Astrocyte of the spinal cord (primary cell): ENCODE measurements at regions not wholly inside any gene's neighbourhood (a gene's known extent, or its start where the extent isn't known, plus 50 kb on each side); places are given as distances from the start of the nearest gene placed in this dataset.

ENCODE experiments used
- DNase-seq: peaks from one replicate; pipeline ENCODE4 v3.0.0; 2011; ENCODE audit warnings: low read depth, low spot score
- H3K4me3 ChIP-seq: 2 replicates; pipeline ENCODE4 v1.5.1; 2011; ENCODE audit warnings: low read depth, mild to moderate bottlenecking, low read length, moderate library complexity
- in situ Hi-C: cut with HindIII; loops from 2 replicates; pipeline ENCODE4 v1.10.0; 2017; ENCODE audit warnings: low sequenced_read_pairs
- TF ChIP-seq, protein P1 (sequence below): IDR thresholded peaks from 2 replicates; pipeline ENCODE4 v1.5.1; 2012; ENCODE audit warnings: low read depth, mild to moderate bottlenecking, low read length, inconsistent platforms

DNA sequence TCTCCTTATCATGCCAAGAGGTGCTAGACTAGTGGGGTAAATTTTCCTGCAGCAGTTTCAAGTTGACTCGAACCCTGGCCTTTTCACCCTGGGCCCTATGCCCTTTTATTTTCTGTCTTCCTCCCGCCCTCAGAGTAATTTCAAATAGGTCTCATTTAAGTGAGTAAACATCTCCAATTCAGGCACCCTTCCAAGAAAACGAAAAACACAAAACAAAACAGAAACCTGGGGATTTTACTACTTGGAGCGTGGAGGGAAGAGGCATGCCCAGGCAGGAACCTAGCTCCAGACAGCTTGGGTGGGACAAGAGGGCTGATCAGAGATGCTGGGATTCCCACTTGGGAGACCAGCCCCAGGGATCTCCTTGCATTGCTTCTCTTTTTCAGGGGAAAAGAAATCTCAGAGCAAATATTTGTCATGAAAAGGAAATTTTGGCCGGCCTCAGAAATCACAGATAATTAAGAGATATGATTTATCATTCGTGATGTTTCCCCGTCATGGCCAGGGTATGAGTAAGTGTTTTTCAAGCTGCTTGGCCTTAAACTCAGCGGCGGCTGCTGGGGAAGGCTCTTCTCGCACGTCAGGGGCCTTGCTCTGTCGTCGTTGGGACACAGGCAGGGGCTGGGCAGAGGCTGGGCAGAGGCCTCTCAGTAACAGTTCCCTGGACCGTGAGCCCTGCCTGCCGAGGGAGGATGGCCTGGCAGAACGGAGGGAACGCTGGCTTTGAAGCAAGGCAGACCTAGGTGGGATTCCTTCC, 248.6 kb upstream of the KLF4 start:
- in situ Hi-C loops = no loop called here
- DNase-seq = peak; percentile 51
- TF ChIP-seq, protein P1, sequence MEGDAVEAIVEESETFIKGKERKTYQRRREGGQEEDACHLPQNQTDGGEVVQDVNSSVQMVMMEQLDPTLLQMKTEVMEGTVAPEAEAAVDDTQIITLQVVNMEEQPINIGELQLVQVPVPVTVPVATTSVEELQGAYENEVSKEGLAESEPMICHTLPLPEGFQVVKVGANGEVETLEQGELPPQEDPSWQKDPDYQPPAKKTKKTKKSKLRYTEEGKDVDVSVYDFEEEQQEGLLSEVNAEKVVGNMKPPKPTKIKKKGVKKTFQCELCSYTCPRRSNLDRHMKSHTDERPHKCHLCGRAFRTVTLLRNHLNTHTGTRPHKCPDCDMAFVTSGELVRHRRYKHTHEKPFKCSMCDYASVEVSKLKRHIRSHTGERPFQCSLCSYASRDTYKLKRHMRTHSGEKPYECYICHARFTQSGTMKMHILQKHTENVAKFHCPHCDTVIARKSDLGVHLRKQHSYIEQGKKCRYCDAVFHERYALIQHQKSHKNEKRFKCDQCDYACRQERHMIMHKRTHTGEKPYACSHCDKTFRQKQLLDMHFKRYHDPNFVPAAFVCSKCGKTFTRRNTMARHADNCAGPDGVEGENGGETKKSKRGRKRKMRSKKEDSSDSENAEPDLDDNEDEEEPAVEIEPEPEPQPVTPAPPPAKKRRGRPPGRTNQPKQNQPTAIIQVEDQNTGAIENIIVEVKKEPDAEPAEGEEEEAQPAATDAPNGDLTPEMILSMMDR = no peak
- no peak overlapping the region for H3K4me3 ChIP-seq

DNA sequence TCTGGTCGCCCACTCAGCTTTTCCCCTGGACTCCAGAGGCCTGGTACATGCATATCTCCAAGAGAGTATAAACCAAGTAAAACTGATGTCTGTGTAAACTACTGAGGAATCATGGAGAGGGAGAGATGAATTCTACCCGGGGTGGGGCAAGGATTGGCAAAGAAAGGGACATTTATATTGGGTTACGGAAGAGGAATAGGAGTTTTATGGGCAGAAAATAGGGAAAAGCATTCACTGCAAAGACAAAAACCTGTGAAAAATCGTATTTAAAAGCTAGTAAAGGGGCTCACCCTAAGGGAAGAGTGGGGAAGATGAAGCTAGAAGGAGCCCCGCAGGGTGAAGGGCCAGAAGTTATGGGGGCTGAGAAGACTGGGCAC, 248.0 kb upstream of the KLF4 start:
- no peak for DNase-seq
- TF ChIP-seq, protein P1 = no peak
- in situ Hi-C loops = no loop called here
- H3K4me3 ChIP-seq = no peak overlapping the region

DNA sequence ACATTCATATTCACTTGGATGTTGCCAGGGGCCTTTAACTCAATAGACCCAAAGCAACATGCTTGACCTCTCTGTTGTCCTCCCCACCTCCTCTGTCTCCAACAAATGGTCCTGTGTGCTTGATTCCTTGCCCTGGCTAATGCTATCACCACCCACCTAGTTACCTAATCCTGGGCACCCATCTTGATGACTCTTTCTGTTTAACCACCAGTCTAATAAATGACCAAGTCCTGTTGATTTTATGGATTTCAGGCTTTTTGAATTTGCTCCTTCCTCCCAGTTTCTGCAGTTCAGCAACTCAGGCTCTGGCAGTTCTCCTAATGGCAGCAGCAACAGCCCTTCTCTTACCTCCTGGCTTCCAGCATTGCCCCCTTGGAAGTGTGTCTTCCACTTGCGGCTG, 246.3 kb upstream of the KLF4 start:
- TF ChIP-seq, protein P1 = no peak
- DNase-seq = no peak
- in situ Hi-C loops = no loop called here
- H3K4me3 ChIP-seq = no peak overlapping the region

DNA sequence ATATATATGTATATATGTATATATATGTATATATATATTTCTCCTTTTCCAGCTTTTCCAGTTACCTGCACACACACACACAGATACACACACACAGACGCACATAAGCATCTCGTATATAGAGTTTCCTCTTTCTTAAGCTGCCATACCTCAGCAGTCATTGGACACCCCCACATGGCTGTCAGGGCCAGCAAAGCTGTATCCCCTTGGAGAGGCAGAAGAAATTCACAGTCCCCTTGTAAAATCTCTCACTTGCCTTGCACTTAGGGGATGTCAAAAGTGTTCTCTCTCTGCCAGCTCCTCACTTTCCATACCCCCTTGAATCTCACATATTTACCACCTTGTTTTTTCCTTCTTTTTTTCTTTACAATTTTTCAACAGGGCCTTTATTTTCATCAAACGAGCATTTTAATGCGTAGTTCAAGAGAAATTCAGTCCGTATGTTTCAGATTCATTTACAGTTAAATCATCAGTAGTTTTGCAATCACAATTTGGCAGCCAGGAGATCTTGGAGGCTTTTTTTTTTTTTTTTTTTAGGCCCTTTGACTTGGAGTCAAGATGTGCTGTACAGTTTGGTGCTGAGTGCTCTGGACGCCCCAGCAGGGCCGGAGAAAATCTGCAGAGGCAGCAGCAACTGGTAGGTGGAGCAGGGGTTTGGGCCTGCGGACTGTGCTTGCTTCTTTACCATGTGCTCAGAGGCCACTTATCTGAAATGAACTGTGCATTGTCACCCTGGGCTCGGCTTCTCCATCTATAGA, 244.9 kb upstream of the KLF4 start:
- DNase-seq = peak; percentile 50
- H3K4me3 ChIP-seq = no peak overlapping the region
- in situ Hi-C loops = no loop called here
- TF ChIP-seq, protein P1 = no peak

DNA sequence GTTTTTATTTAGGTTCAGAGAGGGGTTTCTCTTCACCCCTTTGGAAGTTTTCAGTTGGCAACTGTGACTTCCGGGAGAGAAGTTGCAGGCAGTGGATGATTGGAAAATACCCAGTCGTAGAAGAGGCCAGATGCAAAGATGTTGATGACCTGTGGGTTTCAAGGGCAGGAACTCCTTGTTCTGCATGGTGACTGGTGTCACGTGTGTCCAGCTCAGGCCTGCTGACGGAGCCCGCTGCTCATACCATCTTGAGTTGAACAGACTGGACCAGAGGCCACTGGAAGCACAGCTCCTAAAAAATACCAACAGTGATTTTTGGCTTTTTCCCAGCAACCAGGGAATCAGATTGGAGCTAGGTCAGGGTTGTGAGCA, 243.9 kb upstream of the KLF4 start:
- H3K4me3 ChIP-seq = no peak overlapping the region
- no peak for DNase-seq
- in situ Hi-C loops = no loop called here
- TF ChIP-seq, protein P1 = no peak

DNA sequence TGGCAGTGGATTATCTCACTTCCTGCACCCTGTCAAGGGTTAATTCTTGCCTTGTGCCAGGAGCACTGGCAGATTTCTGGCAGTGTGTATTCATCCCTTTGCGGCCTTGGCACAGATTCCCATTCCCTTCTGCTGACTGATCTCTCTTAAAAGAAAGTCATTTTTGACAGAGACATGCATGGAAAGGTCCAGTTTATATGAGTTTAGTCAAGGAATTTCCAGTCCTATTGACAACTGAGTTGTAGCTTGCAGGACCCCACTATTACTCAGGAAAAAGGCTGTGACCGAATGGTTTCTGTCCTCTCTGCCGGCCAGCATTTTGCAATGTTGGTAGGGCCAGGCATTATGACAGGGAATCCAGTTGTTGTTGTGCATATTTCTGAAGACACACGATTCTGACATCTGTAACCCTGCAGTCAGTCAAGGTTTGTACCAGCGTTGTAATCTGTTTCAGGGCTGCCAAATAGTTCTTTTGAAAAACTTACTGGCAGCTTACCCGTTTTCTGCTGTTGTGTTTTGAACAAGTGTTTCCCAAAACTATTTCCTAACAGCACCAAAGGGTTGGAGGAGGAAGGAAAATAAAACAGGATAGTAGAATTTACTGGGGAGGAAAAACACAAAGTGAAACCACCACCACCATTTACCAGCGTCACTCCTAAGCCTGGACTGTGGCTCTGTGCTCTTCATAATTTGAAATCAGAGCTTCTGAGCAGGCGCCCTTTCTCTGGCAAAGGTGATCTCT, 243.4 kb upstream of the KLF4 start:
- DNase-seq = peak; percentile 67
- no peak overlapping the region for H3K4me3 ChIP-seq
- in situ Hi-C loops = no loop called here
- TF ChIP-seq, protein P1 = no peak
